Mammary epithelial cell (primary cell): ENCODE measurements at regions not wholly inside any gene's neighbourhood (a gene's known extent, or its start where the extent isn't known, plus 50 kb on each side); places are given as distances from the start of the nearest gene placed in this dataset.

Experiments used
- CTCF ChIP-seq, 2 donors: IDR thresholded peaks in 1 of 2; conservative IDR thresholded peaks in 1 of 2; 2 replicates each; pipeline ENCODE4 v1.5.1; 2011 to 2012; ENCODE audit warnings: inconsistent platforms in 2 of 2, low read length in 2 of 2, mild to moderate bottlenecking in 2 of 2, control low read depth in 1 of 2, low read depth in 1 of 2; ENCODE audit not compliant: insufficient read depth in 1 of 2; ENCODE audit errors: extremely low read depth in 1 of 2
- EZH2 ChIP-seq: IDR thresholded peaks from 2 replicates; pipeline ENCODE4 v1.6.1; 2012; ENCODE audit warnings: low read length, inconsistent platforms, borderline replicate concordance

- TF ChIP-seq CTCF (conservative IDR thresholded peaks at IDR 0.05 in 1 of 2, IDR thresholded peaks at IDR 0.05 in 1 of 2; ENCODE audit: extremely low read depth in 1 of 2, insufficient read depth in 1 of 2, low read depth in 1 of 2, low read length in 2 of 2) (no peak), EZH2 (no peak)
Measured at GRCh38 chr7:20954711-20955619, 168.3 kb upstream of the SP8 start.
